ENCODE measurements at regions not wholly inside any gene's neighbourhood (a gene's known extent, or its start where the extent isn't known, plus 50 kb on each side); places are given as distances from the start of the nearest gene placed in this dataset.

DNA sequence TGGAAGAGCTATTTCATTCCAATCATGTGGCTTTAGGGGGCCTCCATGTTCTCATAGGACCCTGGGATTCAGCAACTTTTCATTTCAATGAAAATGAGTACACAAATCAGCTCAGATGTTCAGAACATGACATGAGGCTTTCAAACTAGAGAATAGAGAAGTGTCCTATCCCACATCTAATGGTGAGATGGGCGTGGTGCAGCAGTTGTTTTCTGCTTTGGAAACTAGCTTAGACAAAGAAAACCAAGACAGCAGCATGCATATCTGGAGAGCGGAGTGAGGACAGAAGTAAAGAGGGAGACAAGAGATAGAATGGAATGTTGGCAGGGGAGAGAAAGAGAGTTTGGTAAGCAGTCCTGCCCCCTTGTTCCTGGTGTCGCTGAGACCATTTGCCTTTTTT, 1009.1 kb upstream of the IGFBP7 start:
- Histone ChIP-seq H3K4me3 (ENCODE audit: low read length in 3 of 3) (no peak overlapping the region), H3K9me3 (ENCODE audit: control insufficient read depth in 2 of 3, insufficient read depth in 1 of 3, low read length in 3 of 3) (no peaks in the 10 kb centered on the region), H3K27ac (ENCODE audit: low read depth in 2 of 2, low read length in 2 of 2) (no peak overlapping the region), H3K9ac (ENCODE audit: low read length in 3 of 3) (no peak overlapping the region), H3K4me1 (ENCODE audit: control insufficient read depth in 2 of 3, insufficient read depth in 2 of 3, low read depth in 1 of 3, low read length in 3 of 3) (no peaks in the 10 kb centered on the region), H3K36me3 (ENCODE audit: control insufficient read depth in 2 of 3, insufficient read depth in 3 of 3, low read length in 3 of 3) (no peaks in the 10 kb centered on the region), H3K27me3 (ENCODE audit: control insufficient read depth, insufficient read depth, low read length) (no peaks in the 10 kb centered on the region)
- DNase-seq (no peak), FAIRE-seq (no peak)
- intact Hi-C loops (cut with DNase I) = no loop called here
- TF ChIP-seq, protein P1, sequence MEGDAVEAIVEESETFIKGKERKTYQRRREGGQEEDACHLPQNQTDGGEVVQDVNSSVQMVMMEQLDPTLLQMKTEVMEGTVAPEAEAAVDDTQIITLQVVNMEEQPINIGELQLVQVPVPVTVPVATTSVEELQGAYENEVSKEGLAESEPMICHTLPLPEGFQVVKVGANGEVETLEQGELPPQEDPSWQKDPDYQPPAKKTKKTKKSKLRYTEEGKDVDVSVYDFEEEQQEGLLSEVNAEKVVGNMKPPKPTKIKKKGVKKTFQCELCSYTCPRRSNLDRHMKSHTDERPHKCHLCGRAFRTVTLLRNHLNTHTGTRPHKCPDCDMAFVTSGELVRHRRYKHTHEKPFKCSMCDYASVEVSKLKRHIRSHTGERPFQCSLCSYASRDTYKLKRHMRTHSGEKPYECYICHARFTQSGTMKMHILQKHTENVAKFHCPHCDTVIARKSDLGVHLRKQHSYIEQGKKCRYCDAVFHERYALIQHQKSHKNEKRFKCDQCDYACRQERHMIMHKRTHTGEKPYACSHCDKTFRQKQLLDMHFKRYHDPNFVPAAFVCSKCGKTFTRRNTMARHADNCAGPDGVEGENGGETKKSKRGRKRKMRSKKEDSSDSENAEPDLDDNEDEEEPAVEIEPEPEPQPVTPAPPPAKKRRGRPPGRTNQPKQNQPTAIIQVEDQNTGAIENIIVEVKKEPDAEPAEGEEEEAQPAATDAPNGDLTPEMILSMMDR (IDR thresholded peaks at IDR 0.05; ENCODE audit: borderline replicate concordance, extremely low read depth, insufficient read depth) = no peak

DNA sequence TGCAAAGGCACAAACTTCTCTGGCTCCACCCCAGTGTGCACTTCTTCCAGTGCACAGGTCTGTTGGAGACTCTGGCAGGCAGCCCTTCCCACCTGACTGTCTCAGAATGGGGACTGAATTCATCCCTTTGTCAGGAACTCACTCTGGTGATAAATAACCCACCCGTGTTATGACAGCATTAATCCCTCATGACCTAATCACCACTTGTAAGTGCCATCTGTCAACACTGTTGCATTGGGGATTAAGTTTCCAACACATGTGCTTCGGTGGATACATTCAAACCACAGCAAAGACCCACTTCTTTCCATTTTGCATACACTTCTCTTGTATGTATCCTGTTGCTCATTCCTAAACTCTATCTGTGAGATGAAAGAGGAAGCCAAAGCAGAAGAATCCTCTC, 1002.9 kb upstream of the IGFBP7 start:
- DNase-seq (no peak), FAIRE-seq (no peak)
- no peak overlapping the region for H3K9ac ChIP-seq (ENCODE audit: low read length in 3 of 3)
- no peaks in the 10 kb centered on the region for H3K36me3 ChIP-seq (ENCODE audit: control insufficient read depth in 2 of 3, insufficient read depth in 3 of 3, low read length in 3 of 3)
- no peak overlapping the region for H3K4me3 ChIP-seq (ENCODE audit: low read length in 3 of 3)
- TF ChIP-seq, protein P1 (IDR thresholded peaks at IDR 0.05; ENCODE audit: borderline replicate concordance, extremely low read depth, insufficient read depth) = no peak
- no peaks in the 10 kb centered on the region for H3K9me3 ChIP-seq (ENCODE audit: control insufficient read depth in 2 of 3, insufficient read depth in 1 of 3, low read length in 3 of 3)
- no peaks in the 10 kb centered on the region for H3K27me3 ChIP-seq (ENCODE audit: control insufficient read depth, insufficient read depth, low read length)
- intact Hi-C loops (cut with DNase I) = no loop called here
- no peaks in the 10 kb centered on the region for H3K4me1 ChIP-seq (ENCODE audit: control insufficient read depth in 2 of 3, insufficient read depth in 2 of 3, low read depth in 1 of 3, low read length in 3 of 3)
- no peak overlapping the region for H3K27ac ChIP-seq (ENCODE audit: low read depth in 2 of 2, low read length in 2 of 2)

DNA sequence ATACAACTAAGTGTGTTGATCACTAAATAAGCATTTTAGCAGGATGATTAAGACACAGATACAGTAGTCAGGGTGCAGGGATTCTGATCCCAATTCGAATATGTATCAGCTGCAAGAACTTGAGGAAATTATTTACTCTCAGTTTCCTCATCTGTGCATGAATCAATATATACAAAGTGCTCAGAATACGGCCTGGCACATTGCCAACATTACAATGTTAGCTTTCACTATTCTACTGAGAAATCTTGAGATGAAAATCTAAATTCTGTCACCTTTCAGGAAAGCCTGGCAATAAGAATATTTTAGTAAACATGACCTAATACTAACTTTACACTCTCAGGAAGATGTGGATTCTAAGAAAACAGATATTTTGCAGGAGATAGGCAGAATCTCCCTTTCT, 1001.6 kb upstream of the IGFBP7 start:
- FAIRE-seq (no peak), DNase-seq (no peak)
- Histone ChIP-seq H3K4me3 (ENCODE audit: low read length in 3 of 3) (no peak overlapping the region), H3K27me3 (ENCODE audit: control insufficient read depth, insufficient read depth, low read length) (no peaks in the 10 kb centered on the region), H3K9ac (ENCODE audit: low read length in 3 of 3) (no peak overlapping the region), H3K9me3 (ENCODE audit: control insufficient read depth in 2 of 3, insufficient read depth in 1 of 3, low read length in 3 of 3) (no peaks in the 10 kb centered on the region), H3K27ac (ENCODE audit: low read depth in 2 of 2, low read length in 2 of 2) (no peak overlapping the region), H3K36me3 (ENCODE audit: control insufficient read depth in 2 of 3, insufficient read depth in 3 of 3, low read length in 3 of 3) (no peaks in the 10 kb centered on the region), H3K4me1 (ENCODE audit: control insufficient read depth in 2 of 3, insufficient read depth in 2 of 3, low read depth in 1 of 3, low read length in 3 of 3) (no peaks in the 10 kb centered on the region)
- intact Hi-C loops (cut with DNase I) = no loop called here
- TF ChIP-seq, protein P1 (IDR thresholded peaks at IDR 0.05; ENCODE audit: borderline replicate concordance, extremely low read depth, insufficient read depth) = no peak

DNA sequence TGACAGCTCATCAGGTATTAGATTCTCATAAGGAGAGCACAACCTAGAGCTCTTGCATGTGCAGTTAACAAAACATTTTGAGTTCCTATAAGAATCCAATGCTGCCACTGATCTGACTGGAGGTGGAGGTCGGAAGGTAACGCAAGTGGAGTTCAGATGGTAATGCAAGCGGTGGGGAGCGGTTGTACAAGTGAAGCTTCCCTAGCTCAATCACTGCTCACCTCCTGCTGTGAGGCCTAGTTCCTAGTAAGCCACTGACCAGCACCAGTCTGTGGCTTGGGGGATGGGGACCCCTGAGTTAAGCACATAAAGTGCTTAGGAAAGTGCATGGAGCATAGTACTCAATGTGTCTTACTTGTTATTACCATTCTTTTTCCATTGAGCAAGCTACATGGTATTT, 983.2 kb upstream of the IGFBP7 start:
- no peak for DNase-seq
- H3K36me3 ChIP-seq (ENCODE audit: control insufficient read depth in 2 of 3, insufficient read depth in 3 of 3, low read length in 3 of 3) = no peaks in the 10 kb centered on the region
- no peak overlapping the region for H3K4me3 ChIP-seq (ENCODE audit: low read length in 3 of 3)
- H3K9me3 ChIP-seq (ENCODE audit: control insufficient read depth in 2 of 3, insufficient read depth in 1 of 3, low read length in 3 of 3) = no peaks in the 10 kb centered on the region
- TF ChIP-seq, protein P1 (IDR thresholded peaks at IDR 0.05; ENCODE audit: borderline replicate concordance, extremely low read depth, insufficient read depth) = no peak
- no peak overlapping the region for H3K9ac ChIP-seq (ENCODE audit: low read length in 3 of 3)
- intact Hi-C loops (cut with DNase I) = no loop called here
- H3K27ac ChIP-seq (ENCODE audit: low read depth in 2 of 2, low read length in 2 of 2) = no peak overlapping the region
- no peaks in the 10 kb centered on the region for H3K4me1 ChIP-seq (ENCODE audit: control insufficient read depth in 2 of 3, insufficient read depth in 2 of 3, low read depth in 1 of 3, low read length in 3 of 3)
- H3K27me3 ChIP-seq (ENCODE audit: control insufficient read depth, insufficient read depth, low read length) = no peaks in the 10 kb centered on the region
- no peak for FAIRE-seq

Data from kidney (tissue), 13 donors.